GM12874 (cell line): ENCODE measurements at regions not wholly inside any gene's neighbourhood (a gene's known extent, or its start where the extent isn't known, plus 50 kb on each side); places are given as distances from the start of the nearest gene placed in this dataset.

Experiments
- CTCF ChIP-seq: IDR thresholded peaks from 2 replicates; pipeline ENCODE4 v1.5.1; 2011; ENCODE audit warnings: low read depth, mild to moderate bottlenecking, control low read depth, low read length, moderate library complexity; ENCODE audit not compliant: insufficient read depth

DNA sequence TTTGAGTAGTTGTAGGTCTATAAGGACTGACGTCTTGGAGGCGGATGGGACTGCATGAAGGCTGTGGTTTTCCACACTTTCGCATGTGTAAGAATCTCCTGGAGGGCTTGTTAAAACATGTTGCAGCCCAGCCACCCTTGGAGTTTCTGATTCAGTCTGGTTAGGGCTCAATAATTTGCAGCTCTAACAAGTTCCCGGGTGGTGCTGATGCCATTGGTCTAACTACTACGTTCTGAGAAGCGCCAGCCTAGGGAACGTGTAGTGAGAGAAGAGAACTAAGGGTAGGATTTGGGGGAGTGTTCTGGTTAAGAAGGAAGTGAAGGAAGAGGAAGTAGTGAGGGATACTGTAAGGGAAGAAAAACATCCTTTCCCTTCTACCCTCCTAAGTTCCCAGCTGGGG, 138.9 kb downstream of the LARP7 start:
- TF ChIP-seq CTCF: no peak

DNA sequence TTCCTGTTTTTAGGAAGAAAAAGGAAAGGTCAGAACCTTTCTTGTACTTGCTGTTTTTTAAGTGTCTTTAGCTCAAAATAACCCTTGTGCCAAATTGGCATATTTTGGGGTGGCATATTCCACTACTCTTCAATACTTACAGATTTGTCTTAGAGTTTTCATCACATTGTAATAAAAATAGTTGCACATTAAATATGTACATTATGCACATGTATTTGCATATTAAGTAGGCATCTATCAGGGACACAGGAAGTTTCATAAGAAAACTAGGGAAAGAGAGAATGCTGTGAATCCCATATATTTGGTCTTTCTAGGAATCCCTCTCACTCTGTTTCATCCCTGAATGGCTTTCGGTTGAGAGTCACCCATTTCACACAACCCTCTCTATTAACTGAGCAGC, 139.6 kb downstream of the LARP7 start:
- no peak for TF ChIP-seq CTCF

DNA sequence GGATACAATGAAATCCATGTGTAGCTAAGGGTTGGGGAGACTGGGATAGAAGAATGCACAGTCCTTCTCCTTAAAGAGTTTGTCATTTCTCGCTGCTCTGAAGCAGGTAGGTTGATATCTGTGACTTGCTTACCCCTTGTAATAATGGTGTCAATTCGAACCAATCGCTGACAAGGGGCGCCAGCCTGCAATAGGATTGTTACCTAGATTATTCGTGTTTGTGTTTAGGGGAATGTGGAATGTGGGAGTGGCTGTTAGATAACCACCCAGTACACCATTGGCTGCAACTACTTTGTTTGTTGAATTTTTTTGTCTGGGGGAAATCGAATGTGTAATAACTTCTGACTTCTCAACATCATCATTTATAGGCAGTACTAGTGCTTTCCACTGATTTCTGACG, 141.6 kb downstream of the LARP7 start:
- TF ChIP-seq CTCF: no peak

- no peak for TF ChIP-seq CTCF
Observed at GRCh38 chr4:112793033-112793432, 156.1 kb downstream of the LARP7 start.

GRCh38 chr4:112800001-112800400, 163.1 kb downstream of the LARP7 start:
- no peak for TF ChIP-seq CTCF

GRCh38 chr4:112801341-112801740, 164.4 kb downstream of the LARP7 start:
- TF ChIP-seq CTCF: no peak

DNA sequence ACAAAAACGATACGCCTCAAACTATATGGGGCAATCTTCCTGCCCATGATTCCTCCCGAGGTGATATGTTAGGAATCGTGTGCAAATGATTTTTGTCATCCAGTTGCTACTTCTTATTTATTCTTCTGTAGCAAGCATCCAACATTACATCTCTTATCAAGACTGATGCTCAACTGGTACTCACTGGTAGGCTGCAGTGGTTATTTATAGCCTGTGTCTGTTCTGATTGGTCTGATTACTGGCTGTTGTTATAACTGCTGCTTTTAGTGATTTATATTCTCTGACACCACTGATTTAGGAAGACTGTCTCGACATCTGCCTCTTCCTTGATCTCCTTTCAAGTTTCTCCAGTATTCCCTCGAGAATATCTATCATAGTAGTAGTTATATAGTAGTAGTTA, 165.8 kb downstream of the LARP7 start:
- TF ChIP-seq CTCF: no peak

DNA sequence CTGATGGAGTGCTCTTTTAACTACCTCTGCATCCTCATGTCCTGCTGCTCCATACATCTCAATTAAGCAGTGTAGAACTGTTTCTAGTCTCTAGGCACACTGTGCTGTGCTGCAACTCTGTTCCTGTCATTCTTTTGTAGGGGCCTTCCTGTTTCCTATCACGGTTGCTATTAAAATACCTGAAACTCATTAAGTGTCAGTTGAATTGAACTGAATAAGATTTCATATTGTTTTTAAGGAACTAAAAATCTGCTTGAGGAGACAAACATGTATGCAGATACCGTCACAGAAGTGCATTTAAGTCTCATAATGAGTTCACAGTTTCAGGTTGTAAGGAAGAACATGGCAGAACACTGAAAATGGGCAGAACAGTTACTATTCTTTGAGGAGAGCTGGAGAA, 170.1 kb downstream of the LARP7 start:
- no peak for TF ChIP-seq CTCF
